ENCODE measurements at regions not wholly inside any gene's neighbourhood (a gene's known extent, or its start where the extent isn't known, plus 50 kb on each side); places are given as distances from the start of the nearest gene placed in this dataset.

DNA sequence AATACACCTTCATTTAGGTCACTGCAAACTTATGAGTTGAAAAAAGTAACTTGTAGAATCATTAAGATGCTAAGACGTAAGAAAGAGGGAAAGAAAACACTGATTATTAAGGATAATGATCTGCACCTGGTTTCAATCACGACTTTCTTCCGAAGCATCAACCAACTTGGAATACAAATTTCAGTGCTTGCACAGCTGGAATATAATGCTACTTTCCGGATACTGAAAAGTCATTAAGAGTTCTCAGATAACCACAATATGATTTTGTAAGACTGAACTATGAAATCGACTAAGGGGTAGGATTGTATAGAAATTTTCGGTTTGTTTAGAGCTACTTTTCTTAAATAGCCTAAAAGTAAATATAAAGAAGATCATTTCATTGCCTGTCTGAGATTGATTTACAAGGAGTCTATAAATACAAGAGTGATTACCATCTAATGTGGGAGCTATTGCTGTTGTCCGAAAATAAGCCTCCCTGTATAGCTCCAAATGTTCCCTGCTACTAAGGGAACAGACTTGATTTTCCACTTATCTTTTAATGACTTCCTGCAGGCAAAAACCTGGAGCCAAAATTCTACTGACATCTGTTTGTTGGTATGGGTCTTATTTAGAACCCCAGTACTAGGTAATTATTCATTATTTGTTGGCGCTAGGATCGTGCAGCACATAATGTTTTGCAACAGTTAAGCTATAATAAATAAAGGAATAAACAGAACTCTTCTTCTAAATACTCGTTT is 673.3 kb downstream of the KCNT2 start:
- DNase-seq (ENCODE audit: low read depth in 3 of 3): no peak

DNA sequence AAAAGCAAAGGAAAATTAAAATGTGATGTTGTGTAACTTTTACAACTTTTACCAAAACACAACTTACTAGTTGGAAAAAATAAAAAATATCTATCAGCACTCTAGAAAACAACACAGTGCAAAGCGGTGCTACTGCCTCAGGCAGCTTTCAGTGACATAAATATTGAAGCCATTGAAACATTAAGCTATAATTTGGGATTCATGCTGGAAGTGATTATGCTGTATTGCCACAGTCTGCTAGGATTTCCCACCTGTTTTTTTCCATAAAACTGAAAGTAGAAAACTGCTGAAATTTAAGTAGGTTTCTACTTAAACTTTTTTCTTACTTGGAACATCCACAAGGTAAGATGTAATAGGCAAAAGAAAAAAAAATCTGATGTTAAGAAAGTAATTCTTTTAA is 674.4 kb downstream of the KCNT2 start:
- DNase-seq (ENCODE audit: low read depth in 3 of 3): no peak

DNA sequence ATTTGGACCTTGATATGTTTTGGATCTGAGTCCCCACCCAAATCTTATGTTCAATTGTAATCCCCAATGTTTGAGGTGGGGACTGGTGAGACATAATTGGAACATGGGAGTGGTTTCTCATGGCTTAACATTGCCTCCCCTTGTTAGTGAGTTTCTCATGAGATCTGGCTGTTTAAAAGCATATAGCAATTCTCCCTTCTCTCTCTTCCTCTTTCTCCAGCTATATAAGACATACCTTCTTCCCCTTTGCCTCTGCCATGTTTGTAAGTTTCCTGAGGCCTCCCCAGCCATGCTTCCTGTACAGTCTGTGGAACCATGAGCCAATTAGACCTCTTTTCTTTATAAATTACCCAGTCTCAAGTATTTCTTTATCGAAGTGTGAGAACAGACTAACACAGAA is 692.4 kb downstream of the KCNT2 start:
- no peak for DNase-seq (ENCODE audit: low read depth in 3 of 3)

GRCh38 chr1:195909061-195909460 is 699.2 kb downstream of the KCNT2 start:
- no peak for DNase-seq (ENCODE audit: low read depth in 3 of 3)

GRCh38 chr1:195908121-195908520 is 700.1 kb downstream of the KCNT2 start:
- no peak for DNase-seq (ENCODE audit: low read depth in 3 of 3)

- no peak for DNase-seq (ENCODE audit: low read depth in 3 of 3)
Measured at GRCh38 chr1:195903203-195903602, 705.0 kb downstream of the KCNT2 start.

- no peak for DNase-seq (ENCODE audit: low read depth in 3 of 3)
Measured at GRCh38 chr1:195902779-195903178, 705.5 kb downstream of the KCNT2 start.

- DNase-seq (ENCODE audit: low read depth in 3 of 3): no peak
Measured at GRCh38 chr1:195899762-195900352, 708.4 kb downstream of the KCNT2 start.

GRCh38 chr1:195898924-195899323 is 709.3 kb downstream of the KCNT2 start:
- DNase-seq (ENCODE audit: low read depth in 3 of 3): no peak

GRCh38 chr1:195898373-195898772 is 709.9 kb downstream of the KCNT2 start:
- DNase-seq (ENCODE audit: low read depth in 3 of 3): no peak

DNA sequence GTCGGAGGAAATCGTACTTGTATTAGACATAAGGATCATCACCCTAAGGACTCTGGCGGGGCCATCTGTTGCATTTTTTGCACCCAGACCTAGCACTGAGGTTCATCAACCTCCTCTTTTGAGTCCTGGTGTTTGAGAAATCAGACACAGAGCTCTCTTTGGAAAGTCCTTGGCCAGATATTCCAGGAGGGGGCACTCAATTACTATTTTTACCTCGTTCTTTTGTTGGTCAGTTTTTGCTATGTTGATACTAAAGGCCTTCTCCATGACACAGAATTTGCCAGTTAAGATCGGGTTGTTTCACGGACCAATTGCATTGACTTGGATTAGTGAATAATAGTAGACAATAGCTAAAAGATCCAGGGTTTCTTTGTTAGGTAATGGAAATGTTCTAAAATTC is 711.2 kb downstream of the KCNT2 start:
- no peak for DNase-seq (ENCODE audit: low read depth in 3 of 3)

DNA sequence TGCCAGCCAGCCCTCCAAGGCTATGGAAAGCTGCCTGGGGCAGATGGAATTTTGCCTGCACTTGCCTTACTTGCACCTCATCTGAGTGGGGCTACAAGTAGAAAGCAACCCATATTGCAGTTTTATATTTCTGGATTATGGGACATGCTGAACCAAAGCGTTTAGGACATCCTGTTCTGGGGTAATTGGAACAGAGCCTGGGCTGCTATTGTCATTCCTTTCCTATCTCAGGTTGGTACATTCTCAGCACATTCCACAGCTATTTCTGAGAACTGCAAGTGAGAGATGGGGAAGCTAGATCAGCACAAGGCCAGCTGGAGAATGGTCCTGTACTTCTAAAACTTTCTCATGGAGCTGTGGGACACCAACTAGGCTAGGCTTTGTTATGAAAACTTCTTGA is 713.8 kb downstream of the KCNT2 start:
- no peak for DNase-seq (ENCODE audit: low read depth in 3 of 3)

DNA sequence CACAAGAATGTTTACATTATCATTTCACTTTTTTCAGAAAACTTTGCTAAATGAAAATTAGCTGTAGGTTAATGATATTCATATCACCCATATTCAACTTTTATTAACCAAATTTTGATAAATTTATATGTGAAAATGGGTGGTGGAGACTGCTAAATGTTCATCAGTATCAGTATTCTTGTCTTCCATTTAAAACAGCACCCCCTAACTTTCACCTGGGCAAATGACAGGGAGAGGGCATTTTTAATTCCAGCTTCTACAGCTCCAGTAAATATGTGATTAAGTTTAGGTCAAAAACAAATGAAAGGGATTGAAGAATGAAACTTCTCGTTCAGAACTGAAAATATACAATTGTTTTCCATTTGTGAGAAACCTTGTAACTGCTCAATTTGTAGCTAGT is 722.2 kb downstream of the KCNT2 start:
- no peak for DNase-seq (ENCODE audit: low read depth in 3 of 3)

DNA sequence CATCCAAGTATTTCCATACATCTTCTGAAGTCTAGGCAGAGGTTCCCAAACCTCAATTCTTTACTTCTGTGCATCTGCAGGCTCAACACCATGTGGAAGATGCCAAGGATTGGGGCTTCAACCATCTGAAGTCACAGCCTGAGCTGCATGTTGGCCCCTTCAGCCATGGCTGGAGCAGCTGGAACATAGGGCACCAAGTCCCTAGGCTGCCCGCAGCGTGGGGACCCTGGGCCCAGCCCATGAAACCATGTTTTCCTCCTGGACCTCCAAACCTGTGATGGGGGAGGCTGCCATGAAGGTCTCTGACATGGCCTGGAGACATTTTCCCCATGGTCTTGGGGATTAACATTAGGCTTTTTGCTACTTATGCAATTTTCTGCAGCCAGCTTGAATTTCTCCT is 729.8 kb downstream of the KCNT2 start:
- DNase-seq (ENCODE audit: low read depth in 3 of 3): no peak

- no peak for DNase-seq (ENCODE audit: low read depth in 3 of 3)
Measured at GRCh38 chr1:195876792-195877191, 731.4 kb downstream of the KCNT2 start.

DNA sequence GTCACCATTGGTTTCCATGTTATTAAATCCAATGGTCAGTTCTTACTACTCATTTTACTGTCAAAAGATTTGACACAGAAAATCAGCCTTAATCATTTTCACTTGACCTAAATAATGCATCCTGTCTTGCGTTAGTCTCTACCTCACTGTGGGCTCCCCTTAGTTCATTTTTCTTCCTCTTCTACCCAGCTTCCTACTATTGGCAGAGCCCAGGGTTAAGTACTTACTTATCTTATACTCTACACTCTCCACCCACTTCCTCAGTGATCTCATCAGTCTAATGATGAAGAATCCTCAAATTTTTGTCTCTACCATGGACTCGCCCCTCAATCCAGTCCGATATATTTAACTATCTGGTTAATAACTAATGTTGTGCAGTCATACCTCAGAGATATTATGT is 735.9 kb downstream of the KCNT2 start:
- DNase-seq (ENCODE audit: low read depth in 3 of 3): no peak

DNA sequence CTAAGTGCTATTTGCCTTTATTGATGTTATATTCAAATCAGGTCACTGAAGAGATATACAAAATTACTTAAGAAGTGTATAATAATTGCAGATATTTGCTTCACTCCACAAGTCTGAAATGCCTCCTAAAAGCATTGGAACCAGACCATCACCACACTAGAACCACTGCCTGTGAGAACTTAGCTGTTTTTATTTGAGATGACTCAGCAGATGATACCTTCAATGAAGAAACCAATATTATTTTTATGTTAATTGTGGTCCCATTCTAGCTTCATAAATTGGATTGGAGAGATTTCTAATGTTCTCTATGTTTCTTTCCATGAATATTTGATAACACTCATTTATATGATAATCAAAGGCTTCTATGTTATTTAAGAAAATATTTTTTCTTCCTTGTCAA is 740.6 kb downstream of the KCNT2 start:
- no peak for DNase-seq (ENCODE audit: low read depth in 3 of 3)

DNA sequence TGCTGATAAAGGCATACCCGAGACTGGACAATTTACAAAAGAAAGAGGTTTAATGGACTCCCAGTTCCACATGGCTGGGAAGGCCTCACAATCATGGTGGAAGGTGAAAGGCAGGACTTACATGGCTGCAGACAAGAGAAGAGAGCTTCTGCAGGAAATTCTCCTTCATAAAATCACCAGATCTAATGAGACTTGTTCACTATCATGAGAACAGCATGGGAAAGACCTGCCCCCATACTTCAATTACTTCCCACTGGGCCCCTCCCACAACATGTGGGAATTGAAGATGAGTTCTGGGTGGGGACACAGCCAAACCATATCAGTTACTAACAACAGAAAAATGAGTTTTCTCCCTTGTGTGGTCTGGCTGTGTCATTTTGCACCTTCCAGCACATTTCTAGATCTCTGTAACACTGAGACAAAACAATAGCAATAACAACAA is 741.4 kb downstream of the KCNT2 start:
- no peak for DNase-seq (ENCODE audit: low read depth in 3 of 3)

DNA sequence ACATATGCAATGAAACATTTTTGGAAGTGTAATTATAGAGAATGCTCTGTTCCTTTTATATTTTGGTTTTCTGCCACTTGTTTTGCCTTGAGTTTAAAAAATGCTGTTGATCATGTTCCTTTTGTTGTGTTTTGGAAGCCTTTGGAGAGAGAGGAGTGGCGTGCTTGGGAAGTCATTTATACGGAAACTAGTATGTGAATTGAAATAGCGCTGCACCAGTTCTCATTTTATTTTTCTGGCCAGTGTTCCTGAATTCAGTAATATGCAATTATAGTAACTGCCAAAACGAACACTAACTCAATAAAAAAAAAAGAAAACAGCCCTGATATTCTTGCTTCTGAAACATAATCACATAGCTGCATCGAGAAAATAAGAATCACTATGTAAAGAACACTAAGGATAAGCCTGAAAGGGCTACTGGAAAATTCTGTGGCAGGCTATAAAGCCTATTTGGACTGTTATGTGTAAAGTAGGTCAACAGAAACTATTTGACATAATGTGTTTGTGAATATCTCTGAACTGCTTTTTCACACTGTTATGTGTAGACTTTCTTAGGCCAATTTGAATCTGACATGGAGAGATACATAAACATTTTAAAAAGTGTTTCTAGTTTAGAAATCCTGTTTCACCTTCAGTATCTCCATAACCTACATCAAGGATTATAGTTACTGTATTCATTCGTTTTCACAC is 742.0 kb downstream of the KCNT2 start:
- DNase-seq (ENCODE audit: low read depth in 3 of 3): no peak

GRCh38 chr1:195851804-195852203 is 756.4 kb downstream of the KCNT2 start:
- DNase-seq (ENCODE audit: low read depth in 3 of 3): no peak

GRCh38 chr1:195851016-195851601 is 757.1 kb downstream of the KCNT2 start:
- no peak for DNase-seq (ENCODE audit: low read depth in 3 of 3)

DNA sequence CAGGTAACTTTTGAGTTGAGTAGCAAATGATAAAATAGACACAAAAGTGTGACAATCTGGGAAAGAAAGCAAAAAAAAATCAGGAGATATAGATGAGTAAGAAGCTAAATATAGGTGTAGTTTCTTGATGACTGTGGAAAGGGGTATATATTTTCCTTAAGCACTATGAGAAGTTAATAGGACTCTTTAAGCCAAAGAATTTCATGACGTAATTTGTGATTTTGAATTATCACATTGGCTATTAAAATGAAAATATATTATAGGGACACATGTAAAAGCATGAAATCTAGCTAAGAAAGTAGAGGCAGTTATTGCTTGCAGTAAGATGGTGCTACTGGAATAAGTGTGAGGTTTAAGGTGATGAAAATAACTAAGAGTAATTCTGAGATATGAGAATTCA is 759.1 kb downstream of the KCNT2 start:
- no peak for DNase-seq (ENCODE audit: low read depth in 3 of 3)

Data from stimulated activated CD4-positive, alpha-beta T cell treated with anti-CD3 and anti-CD28 coated beads, TNF-alpha, amount 100 ng/mL, for 24 hours (primary cell).